Natural killer cell (primary cell): ENCODE measurements at regions not wholly inside any gene's neighbourhood (a gene's known extent, or its start where the extent isn't known, plus 50 kb on each side); places are given as distances from the start of the nearest gene placed in this dataset.

Experiments used
- ATAC-seq, 3 donors: fragments of 150-1000 bp in 2 of 3; fragments of 200-7000 bp in 1 of 3; cut with Tn5 transposase; 1 replicate in 1 of 3; 2 replicates in 2 of 3; pipeline ENCODE4 v1.10.0; 2021; ENCODE audit warnings: mild to moderate bottlenecking in 2 of 3, moderate library complexity in 2 of 3
- DNase-seq, 2 donors: peaks; one replicate each; pipeline versions ENCODE4 v3.0.0 to v3.0.0-alpha.2; 2013 to 2021; ENCODE audit warnings: mixed read lengths in 1 of 2
- H3K27ac ChIP-seq: one replicate; pipeline ENCODE4 v1.5.1; 2013; ENCODE audit warnings: mild to moderate bottlenecking, low read length
- H3K27me3 ChIP-seq: one replicate; pipeline ENCODE4 v1.6.1; 2013; ENCODE audit warnings: low read length; ENCODE audit not compliant: control insufficient read depth, insufficient read depth
- H3K36me3 ChIP-seq: one replicate; pipeline ENCODE4 v1.6.1; 2013; ENCODE audit warnings: low read length; ENCODE audit not compliant: control insufficient read depth, insufficient read depth
- H3K4me1 ChIP-seq: one replicate; pipeline ENCODE4 v1.6.1; 2013; ENCODE audit warnings: low read length; ENCODE audit not compliant: control insufficient read depth, insufficient read depth
- H3K4me3 ChIP-seq: one replicate; pipeline ENCODE4 v1.5.1; 2013; ENCODE audit warnings: low read length
- H3K9me3 ChIP-seq: one replicate; pipeline ENCODE4 v1.6.1; 2013; ENCODE audit warnings: low read length; ENCODE audit not compliant: control insufficient read depth, insufficient read depth
- H3K27ac Mint-ChIP-seq, 2 donors: one replicate each; pipeline ENCODE4 v1.8.0; 2022; ENCODE audit warnings: mild to moderate bottlenecking in 2 of 2, mixed read lengths in 2 of 2, moderate library complexity in 1 of 2
- H3K27me3 Mint-ChIP-seq, 2 donors: one replicate each; pipeline ENCODE4 v1.8.0; 2022; ENCODE audit warnings: low read depth in 2 of 2, mixed read lengths in 2 of 2
- H3K36me3 Mint-ChIP-seq: one replicate; pipeline ENCODE4 v1.8.0; 2022; ENCODE audit warnings: mixed read lengths
- H3K4me1 Mint-ChIP-seq, 2 donors: one replicate each; pipeline ENCODE4 v1.8.0; 2022; ENCODE audit warnings: mixed read lengths in 2 of 2
- H3K4me3 Mint-ChIP-seq: one replicate; pipeline ENCODE4 v1.8.0; 2022; ENCODE audit warnings: mild to moderate bottlenecking, moderate library complexity, mixed read lengths
- H3K9me3 Mint-ChIP-seq, 2 donors: one replicate each; pipeline ENCODE4 v1.8.0; 2022; ENCODE audit warnings: mixed read lengths in 2 of 2
- WGBS: methylation state at CpG from one replicate; pipeline ENCODE4 v1.1.7; 2013; ENCODE audit warnings: missing lambda C conversion rate; ENCODE audit not compliant: insufficient coverage; 5-methylcytosine and 5-hydroxymethylcytosine counted together
- intact Hi-C: fragments of 100-400 bp; cut with micrococcal nuclease; formaldehyde crosslinking; loops from one replicate; pipeline ENCODE4 v1.14.2; 2022
- TF ChIP-seq, protein P1 (sequence below): fragments of 200-600 bp; IDR thresholded peaks from one replicate; pipeline ENCODE4 v1.8.0; 2022; ENCODE audit warnings: antibody characterized with exemption

- 89% methylated on average over 2 of the region's 3 CpGs for WGBS
- Mint-ChIP-seq H3K4me3 (no peak overlapping the region), H3K27me3 (no peaks in the 10 kb centered on the region), H3K27ac (no peak overlapping the region), H3K36me3 (no peaks in the 10 kb centered on the region), H3K9me3 (peaks cover 13 to 19% of the 10 kb centered on the region in 2 donors), H3K4me1 (no peaks in the 10 kb centered on the region)
- H3K27ac ChIP-seq: no peak overlapping the region
- DNase-seq (no peak), ATAC-seq (no peak)
- H3K4me3 ChIP-seq: no peak overlapping the region
- no peaks in the 10 kb centered on the region for H3K36me3 ChIP-seq
- H3K9me3 ChIP-seq: no peaks in the 10 kb centered on the region
- H3K4me1 ChIP-seq: no peaks in the 10 kb centered on the region
- H3K27me3 ChIP-seq: no peaks in the 10 kb centered on the region
- intact Hi-C loops: no loop called here
- TF ChIP-seq, protein P1, sequence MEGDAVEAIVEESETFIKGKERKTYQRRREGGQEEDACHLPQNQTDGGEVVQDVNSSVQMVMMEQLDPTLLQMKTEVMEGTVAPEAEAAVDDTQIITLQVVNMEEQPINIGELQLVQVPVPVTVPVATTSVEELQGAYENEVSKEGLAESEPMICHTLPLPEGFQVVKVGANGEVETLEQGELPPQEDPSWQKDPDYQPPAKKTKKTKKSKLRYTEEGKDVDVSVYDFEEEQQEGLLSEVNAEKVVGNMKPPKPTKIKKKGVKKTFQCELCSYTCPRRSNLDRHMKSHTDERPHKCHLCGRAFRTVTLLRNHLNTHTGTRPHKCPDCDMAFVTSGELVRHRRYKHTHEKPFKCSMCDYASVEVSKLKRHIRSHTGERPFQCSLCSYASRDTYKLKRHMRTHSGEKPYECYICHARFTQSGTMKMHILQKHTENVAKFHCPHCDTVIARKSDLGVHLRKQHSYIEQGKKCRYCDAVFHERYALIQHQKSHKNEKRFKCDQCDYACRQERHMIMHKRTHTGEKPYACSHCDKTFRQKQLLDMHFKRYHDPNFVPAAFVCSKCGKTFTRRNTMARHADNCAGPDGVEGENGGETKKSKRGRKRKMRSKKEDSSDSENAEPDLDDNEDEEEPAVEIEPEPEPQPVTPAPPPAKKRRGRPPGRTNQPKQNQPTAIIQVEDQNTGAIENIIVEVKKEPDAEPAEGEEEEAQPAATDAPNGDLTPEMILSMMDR: no peak
These were observed 965.1 kb downstream of the CCSER2 start for GRCh38 chr10:85293483-85293882.

DNA sequence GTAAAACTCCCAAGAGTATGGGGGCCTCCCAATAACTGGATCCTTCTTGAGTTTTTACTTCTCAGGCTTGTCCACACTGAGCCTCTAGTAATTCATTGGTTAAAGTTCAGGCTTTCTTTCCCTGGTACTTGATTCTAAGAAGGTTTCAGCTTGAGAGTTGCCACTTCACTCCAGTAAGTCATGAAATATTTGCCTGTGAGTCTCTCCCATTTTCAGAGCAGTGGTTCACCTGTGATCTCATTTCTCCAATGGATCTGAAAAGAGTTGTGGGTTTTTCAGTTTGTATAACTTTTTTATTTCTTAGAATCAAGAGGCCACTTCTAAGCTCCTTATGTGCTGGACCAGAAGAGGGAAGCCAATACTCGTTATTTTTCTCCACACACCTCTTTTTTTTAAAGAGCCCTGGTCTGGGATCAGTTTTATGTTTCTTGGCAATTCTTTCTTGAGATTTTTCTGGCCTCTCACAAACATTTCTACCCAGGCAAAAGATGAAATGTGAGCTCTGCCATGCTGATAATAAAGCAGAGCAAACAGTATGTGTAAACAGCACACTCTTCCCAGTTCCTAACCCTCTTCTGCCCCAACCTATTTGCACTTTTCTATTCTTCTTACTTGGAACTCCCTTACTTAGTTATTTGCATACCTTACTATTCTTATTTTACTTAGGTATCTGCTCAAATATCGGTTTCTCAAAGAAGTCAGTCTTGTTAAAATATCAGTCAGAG lies 983.4 kb downstream of the CCSER2 start:
- no peak overlapping the region for H3K27ac ChIP-seq
- H3K9me3 ChIP-seq: no peaks in the 10 kb centered on the region
- no peaks in the 10 kb centered on the region for H3K27me3 ChIP-seq
- H3K27me3 Mint-ChIP-seq: no peaks in the 10 kb centered on the region
- WGBS: 60% methylated on average over 1 of the region's 2 CpGs
- H3K36me3 Mint-ChIP-seq: no peaks in the 10 kb centered on the region
- intact Hi-C loops: no loop called here
- H3K4me3 Mint-ChIP-seq: no peak overlapping the region
- H3K4me1 Mint-ChIP-seq: no peaks in the 10 kb centered on the region
- peaks cover 6 to 16% of the 10 kb centered on the region in 2 donors for H3K9me3 Mint-ChIP-seq
- no peaks in the 10 kb centered on the region for H3K36me3 ChIP-seq
- TF ChIP-seq, protein P1: no peak
- H3K27ac Mint-ChIP-seq: no peak overlapping the region
- ATAC-seq: no peak
- no peak for DNase-seq
- H3K4me3 ChIP-seq: no peak overlapping the region
- no peaks in the 10 kb centered on the region for H3K4me1 ChIP-seq

DNA sequence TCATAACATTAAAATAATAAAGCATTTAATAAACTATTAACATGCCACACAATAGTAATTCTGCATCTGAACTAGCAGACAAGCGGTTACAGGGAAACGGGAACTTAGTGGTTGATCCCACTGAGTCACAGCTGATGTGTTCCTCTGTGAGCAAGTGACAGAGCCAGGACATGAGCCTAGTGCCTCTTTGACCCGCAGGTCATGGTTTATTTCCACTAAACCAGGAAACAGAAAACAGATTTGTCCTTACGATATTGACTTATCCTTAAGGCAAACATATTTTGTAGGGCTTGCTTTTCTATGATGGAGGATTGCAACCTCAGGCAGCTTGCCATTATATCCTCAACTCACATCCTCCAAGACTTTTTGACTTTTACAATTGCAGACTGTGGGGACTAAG lies 987.3 kb downstream of the CCSER2 start:
- TF ChIP-seq, protein P1: no peak
- H3K9me3 Mint-ChIP-seq: peaks cover 6 to 15% of the 10 kb centered on the region in 2 donors

GRCh38 chr10:85316276-85316675 lies 987.9 kb downstream of the CCSER2 start:
- Histone ChIP-seq H3K36me3 (no peaks in the 10 kb centered on the region), H3K4me3 (no peak overlapping the region), H3K9me3 (no peaks in the 10 kb centered on the region), H3K27me3 (no peaks in the 10 kb centered on the region), H3K4me1 (no peaks in the 10 kb centered on the region), H3K27ac (no peak overlapping the region)
- no peaks in the 10 kb centered on the region for H3K27me3 Mint-ChIP-seq
- H3K4me1 Mint-ChIP-seq: no peaks in the 10 kb centered on the region
- H3K9me3 Mint-ChIP-seq: peaks cover 6 to 15% of the 10 kb centered on the region in 2 donors
- no peak overlapping the region for H3K4me3 Mint-ChIP-seq
- intact Hi-C loops: no loop called here
- no peaks in the 10 kb centered on the region for H3K36me3 Mint-ChIP-seq
- WGBS: 80% methylated on average over 1 of the region's 4 CpGs
- no peak for DNase-seq
- TF ChIP-seq, protein P1: no peak
- ATAC-seq: no peak
- no peak overlapping the region for H3K27ac Mint-ChIP-seq

More for the DNA sequence above, 987.3 kb downstream of the CCSER2 start:
- H3K27me3 Mint-ChIP-seq: no peaks in the 10 kb centered on the region
- no peak overlapping the region for H3K4me3 Mint-ChIP-seq
- no peaks in the 10 kb centered on the region for H3K36me3 ChIP-seq
- H3K27ac ChIP-seq: no peak overlapping the region
- no peaks in the 10 kb centered on the region for H3K4me1 Mint-ChIP-seq
- intact Hi-C loops: no loop called here
- no peak for DNase-seq
- H3K9me3 ChIP-seq: no peaks in the 10 kb centered on the region
- no peak for ATAC-seq
- H3K27me3 ChIP-seq: no peaks in the 10 kb centered on the region
- H3K4me1 ChIP-seq: no peaks in the 10 kb centered on the region
- H3K4me3 ChIP-seq: no peak overlapping the region
- WGBS: 89% methylated on average over 3 of the region's 4 CpGs
- no peak overlapping the region for H3K27ac Mint-ChIP-seq
- H3K36me3 Mint-ChIP-seq: no peaks in the 10 kb centered on the region
